Gastrocnemius medialis (tissue), 4 donors: ENCODE measurements at regions not wholly inside any gene's neighbourhood (a gene's known extent, or its start where the extent isn't known, plus 50 kb on each side); places are given as distances from the start of the nearest gene placed in this dataset.
"Not testable (repeated sequence)": the region's sequence is repeated elsewhere in the genome, so short reads cannot be mapped to it uniquely, and the experiment has no call there.

Experiments used
- POLR2A ChIP-seq, 2 donors: fragments of 450-650 bp; IDR thresholded peaks; one replicate each; pipeline ENCODE4 v1.6.1; 2017; ENCODE audit warnings: antibody characterized with exemption in 2 of 2, mild to moderate bottlenecking in 2 of 2, moderate library complexity in 2 of 2
- TF ChIP-seq, protein P1 (sequence below), 5 experiments: fragments of 450-650 bp in 3 of 5; fragments of 200-600 bp in 2 of 5; sonication (generic) in 2 of 5; IDR thresholded peaks in 4 of 5; conservative IDR thresholded peaks in 1 of 5; 1 replicate in 4 of 5; 2 replicates in 1 of 5; pipeline ENCODE4 v1.5.1; 2016 to 2019; ENCODE audit warnings: antibody characterized with exemption in 5 of 5, mild to moderate bottlenecking in 3 of 5, moderate library complexity in 3 of 5

DNA sequence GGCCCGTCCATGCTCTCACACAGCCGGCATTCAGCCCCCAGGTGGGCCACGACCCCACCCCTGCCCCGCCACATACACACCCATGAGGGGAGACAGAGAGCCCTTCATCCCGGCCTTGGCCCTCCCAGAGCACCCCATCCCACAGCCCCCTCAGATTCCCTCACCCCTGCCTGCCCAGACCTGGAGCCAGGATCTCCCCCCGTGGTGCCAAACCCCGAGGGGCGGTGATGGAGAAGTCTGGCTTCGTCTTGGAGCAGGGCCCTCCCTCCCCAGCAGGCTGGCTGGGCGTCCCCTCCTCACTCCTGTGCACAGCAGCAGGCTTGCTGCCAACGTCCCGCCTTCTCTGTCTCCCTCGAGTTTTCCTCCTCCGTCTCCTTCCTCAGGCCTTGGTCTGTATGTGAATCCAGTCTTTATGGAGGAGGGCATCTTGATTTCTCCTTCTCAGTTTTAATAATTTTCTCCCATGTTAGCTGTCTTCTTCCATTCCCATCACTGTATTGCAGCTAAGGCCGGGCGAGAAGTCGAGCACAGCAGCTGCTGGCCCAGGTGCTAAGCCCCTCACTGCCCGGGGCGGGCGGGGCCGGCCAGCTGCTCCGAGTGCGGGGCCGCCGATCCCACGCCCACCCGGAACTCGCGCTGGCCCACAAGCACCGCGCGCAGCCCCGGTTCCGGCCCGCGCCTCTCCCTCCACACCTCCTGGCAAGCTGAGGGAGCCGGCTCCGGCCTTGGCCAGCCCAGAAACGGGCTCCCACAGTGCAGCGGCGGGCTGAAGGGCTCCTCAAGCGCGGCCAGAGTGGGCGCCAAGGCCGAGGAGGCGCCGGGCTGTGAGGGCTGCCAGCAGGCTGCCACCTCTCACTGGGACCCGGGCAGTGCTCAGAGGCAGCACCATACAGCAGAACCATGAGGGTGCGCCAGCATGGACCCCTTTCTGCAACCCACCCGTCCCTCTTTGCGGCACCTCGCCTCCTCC, 183.6 kb downstream of the TBC1D2B start:
- TF ChIP-seq, protein P1, sequence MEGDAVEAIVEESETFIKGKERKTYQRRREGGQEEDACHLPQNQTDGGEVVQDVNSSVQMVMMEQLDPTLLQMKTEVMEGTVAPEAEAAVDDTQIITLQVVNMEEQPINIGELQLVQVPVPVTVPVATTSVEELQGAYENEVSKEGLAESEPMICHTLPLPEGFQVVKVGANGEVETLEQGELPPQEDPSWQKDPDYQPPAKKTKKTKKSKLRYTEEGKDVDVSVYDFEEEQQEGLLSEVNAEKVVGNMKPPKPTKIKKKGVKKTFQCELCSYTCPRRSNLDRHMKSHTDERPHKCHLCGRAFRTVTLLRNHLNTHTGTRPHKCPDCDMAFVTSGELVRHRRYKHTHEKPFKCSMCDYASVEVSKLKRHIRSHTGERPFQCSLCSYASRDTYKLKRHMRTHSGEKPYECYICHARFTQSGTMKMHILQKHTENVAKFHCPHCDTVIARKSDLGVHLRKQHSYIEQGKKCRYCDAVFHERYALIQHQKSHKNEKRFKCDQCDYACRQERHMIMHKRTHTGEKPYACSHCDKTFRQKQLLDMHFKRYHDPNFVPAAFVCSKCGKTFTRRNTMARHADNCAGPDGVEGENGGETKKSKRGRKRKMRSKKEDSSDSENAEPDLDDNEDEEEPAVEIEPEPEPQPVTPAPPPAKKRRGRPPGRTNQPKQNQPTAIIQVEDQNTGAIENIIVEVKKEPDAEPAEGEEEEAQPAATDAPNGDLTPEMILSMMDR (IDR thresholded peaks at IDR 0.05 in 4 of 5, conservative IDR thresholded peaks at IDR 0.05 in 1 of 5) = not testable (repeated sequence)
- not testable (repeated sequence) for TF ChIP-seq POLR2A (IDR thresholded peaks at IDR 0.05)
